ENCODE measurements at regions not wholly inside any gene's neighbourhood (a gene's known extent, or its start where the extent isn't known, plus 50 kb on each side); places are given as distances from the start of the nearest gene placed in this dataset.

DNA sequence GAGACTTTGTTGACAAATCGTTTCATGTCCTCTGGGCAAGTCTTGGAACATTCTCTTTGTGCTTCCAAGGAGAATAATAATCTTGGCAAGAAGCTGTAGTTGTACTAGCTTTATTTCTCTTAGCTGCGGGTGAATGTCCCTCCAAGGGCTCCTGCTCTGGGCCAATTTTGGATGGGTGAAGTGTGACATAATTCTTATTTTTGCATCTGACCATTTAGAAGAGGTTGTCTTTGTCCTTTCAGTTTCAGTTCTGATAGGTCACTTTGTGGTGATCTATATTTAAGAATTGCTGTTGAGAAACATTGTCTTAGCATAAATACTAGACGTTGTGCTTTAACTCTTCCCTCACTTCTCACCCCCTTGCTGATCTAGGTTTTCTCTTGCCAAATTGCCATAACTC is 164.8 kb upstream of the RORA start:
- no peak for TF ChIP-seq FOS (IDR thresholded peaks at IDR 0.05; ENCODE audit: borderline replicate concordance, insufficient read depth, low read length)
- TF ChIP-seq, protein P1, sequence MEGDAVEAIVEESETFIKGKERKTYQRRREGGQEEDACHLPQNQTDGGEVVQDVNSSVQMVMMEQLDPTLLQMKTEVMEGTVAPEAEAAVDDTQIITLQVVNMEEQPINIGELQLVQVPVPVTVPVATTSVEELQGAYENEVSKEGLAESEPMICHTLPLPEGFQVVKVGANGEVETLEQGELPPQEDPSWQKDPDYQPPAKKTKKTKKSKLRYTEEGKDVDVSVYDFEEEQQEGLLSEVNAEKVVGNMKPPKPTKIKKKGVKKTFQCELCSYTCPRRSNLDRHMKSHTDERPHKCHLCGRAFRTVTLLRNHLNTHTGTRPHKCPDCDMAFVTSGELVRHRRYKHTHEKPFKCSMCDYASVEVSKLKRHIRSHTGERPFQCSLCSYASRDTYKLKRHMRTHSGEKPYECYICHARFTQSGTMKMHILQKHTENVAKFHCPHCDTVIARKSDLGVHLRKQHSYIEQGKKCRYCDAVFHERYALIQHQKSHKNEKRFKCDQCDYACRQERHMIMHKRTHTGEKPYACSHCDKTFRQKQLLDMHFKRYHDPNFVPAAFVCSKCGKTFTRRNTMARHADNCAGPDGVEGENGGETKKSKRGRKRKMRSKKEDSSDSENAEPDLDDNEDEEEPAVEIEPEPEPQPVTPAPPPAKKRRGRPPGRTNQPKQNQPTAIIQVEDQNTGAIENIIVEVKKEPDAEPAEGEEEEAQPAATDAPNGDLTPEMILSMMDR (IDR thresholded peaks at IDR 0.05; ENCODE audit: extremely low read depth in 1 of 2, insufficient read depth in 1 of 2, low read depth in 1 of 2, low read length in 2 of 2), result no peak
